ENCODE measurements at regions not wholly inside any gene's neighbourhood (a gene's known extent, or its start where the extent isn't known, plus 50 kb on each side); places are given as distances from the start of the nearest gene placed in this dataset.

GRCh38 chr2:121160366-121160765 lies 124.6 kb downstream of the TFCP2L1 start:
- no peak for TF ChIP-seq CTCF (IDR thresholded peaks at IDR 0.05; ENCODE audit: control extremely low read depth, extremely low read depth, low read depth, missing control alignments)
- CTCF ChIA-PET: interaction anchor here (0.9 to 1.3 kb wide), 5 partner anchors 9 to 58 kb away, joined by 3 to 4 read pairs (median 3); no protein-coding TSS in a partner anchor
- DNase-seq (ENCODE audit: extremely low spot score): no peak
- POLR2A ChIA-PET: no interaction called here

- DNase-seq (ENCODE audit: extremely low spot score): no peak
- no peak for TF ChIP-seq CTCF (IDR thresholded peaks at IDR 0.05; ENCODE audit: control extremely low read depth, extremely low read depth, low read depth, missing control alignments)
- POLR2A ChIA-PET: no interaction called here
- CTCF ChIA-PET: interaction anchor here (1.0 to 1.3 kb wide), 4 partner anchors 10 to 59 kb away, joined by 3 to 4 read pairs (median 3); no protein-coding TSS in a partner anchor
Observed at GRCh38 chr2:121161272-121161671, 123.7 kb downstream of the TFCP2L1 start.

DNA sequence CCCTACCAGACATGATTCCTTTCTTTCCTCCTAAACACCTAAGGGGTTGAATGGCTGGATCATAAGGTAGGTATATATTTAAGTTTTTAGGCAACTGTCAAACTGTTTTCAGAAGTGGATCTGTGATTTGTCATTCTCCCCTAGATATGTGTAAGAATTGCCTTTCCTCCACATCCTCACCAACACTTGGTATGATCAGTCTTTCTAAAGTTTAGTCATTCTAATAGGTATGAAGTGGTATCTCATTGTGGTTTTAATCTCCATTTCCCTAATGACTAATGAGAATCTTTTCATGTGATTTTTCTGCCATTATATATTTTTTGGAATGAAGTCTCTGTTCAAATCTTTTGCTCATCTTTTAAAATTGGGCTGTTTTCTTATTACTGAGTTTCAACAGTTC lies 122.1 kb downstream of the TFCP2L1 start:
- ChIA-PET POLR2A (no interaction called here), CTCF (interaction anchor here (0.6 kb wide), 1 partner anchor 10 kb away, joined by 3 read pairs; no protein-coding TSS in a partner anchor)
- no peak for TF ChIP-seq CTCF (IDR thresholded peaks at IDR 0.05; ENCODE audit: control extremely low read depth, extremely low read depth, low read depth, missing control alignments)
- no peak for DNase-seq (ENCODE audit: extremely low spot score)

DNA sequence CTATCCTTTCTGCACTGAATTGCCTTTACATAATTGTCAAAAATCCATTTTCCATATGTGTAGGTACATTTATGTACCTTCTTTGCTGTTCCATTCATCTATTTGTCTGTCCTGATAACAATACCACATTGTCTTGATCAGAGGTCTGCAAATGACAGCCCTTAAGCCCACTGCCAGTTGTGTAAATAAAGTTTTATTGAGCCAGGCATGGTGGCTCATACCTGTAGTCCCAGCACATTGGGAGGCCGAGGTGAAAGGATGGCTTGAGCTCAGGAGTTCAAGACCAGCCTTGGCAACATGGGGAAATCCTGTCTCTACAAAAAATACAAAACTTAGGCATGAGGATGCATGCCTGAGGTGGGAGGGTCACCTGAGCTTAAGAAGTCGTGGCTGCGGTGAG lies 121.0 kb downstream of the TFCP2L1 start:
- CTCF ChIA-PET: interaction anchor here (1.0 kb wide), 1 partner anchor 11 kb away, joined by 3 read pairs; no protein-coding TSS in a partner anchor
- no peak for DNase-seq (ENCODE audit: extremely low spot score)
- POLR2A ChIA-PET: no interaction called here
- TF ChIP-seq CTCF (IDR thresholded peaks at IDR 0.05; ENCODE audit: control extremely low read depth, extremely low read depth, low read depth, missing control alignments): no peak

DNA sequence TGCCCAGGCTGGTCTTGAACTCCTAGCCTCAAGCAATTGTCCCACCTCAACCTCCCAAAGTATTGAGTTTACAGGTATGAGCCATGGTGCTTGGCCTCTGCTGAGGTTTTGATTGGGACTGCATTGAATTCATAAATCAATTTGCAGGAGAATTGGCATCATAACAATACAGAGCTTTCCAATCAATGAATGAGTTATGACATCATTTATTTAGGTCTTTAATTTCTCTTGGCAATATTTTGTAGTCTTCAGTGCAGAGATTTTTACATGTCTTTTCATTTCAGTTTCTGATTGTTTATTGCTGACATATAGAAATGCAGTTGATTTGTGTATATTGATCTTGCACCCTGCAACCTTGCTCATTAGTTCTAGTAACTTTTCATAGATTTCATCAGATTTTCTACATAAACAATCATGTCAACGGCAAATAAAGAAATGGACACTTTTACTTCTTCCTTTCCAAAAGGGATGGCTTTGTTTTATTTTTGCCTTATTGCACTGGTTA lies 119.9 kb downstream of the TFCP2L1 start:
- TF ChIP-seq CTCF (IDR thresholded peaks at IDR 0.05; ENCODE audit: control extremely low read depth, extremely low read depth, low read depth, missing control alignments): no peak
- ChIA-PET POLR2A (no interaction called here), CTCF (no interaction called here)
- no peak for DNase-seq (ENCODE audit: extremely low spot score)
